ENCODE measurements at regions not wholly inside any gene's neighbourhood (a gene's known extent, or its start where the extent isn't known, plus 50 kb on each side); places are given as distances from the start of the nearest gene placed in this dataset.

DNA sequence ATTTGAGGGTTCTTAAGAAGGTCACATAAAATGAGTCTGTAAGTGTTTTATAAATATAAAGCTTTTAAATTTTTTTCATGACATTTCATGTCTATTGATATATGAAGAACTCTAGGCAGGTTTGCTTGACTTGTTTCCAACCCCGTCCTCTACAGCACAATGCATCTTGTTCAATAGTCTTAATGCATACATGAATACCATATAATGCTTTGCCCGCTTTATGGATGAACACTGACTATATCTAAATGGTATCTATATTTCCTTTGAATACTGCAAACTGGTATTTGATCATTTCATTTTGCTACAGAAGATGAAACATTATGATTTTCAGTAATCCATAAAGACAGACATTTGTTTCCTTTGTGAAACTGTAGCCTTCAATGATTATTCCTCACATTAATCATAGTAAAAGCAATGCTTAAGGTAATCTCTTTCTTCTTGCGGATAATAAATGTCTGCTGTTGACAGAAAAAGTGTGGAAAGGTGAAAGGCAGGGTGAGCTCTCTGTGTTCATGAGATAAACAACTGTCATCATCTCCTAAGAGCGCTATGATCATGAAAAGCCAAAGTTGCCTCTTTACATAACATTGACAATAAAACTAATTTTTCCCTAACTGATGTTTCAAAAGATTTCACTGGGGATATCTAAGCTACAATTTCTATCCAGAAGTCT, 645.1 kb downstream of the CDH8 start:
- TF ChIP-seq CTCF (IDR thresholded peaks at IDR 0.05; ENCODE audit: poor library complexity), result no peak
- TF ChIP-seq EZH2 (IDR thresholded peaks at IDR 0.05; ENCODE audit: borderline replicate concordance), result no peak

Data from hepatocyte (in vitro differentiated cells).